ENCODE measurements at regions not wholly inside any gene's neighbourhood (a gene's known extent, or its start where the extent isn't known, plus 50 kb on each side); places are given as distances from the start of the nearest gene placed in this dataset.

DNA sequence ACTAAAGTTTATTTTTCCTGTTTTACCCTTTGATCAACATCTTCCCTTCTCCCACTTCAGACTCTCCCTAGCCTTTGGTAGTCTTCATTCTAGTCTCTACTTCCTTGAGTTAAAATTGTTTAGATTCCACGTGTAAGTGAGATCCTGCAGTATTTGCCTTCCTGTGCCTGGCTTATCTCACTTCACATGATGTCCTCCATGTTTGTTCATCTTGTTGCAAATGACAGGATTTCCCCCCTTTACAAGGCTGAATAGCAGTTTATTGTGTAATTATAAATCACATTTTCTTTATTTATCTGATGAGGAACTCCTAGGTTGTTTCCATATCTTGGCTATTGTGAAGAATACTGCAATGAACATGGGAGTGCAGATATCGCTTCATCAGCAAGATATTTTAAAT lies 461.7 kb downstream of the CHSY3 start:
- 56% methylated on average over 1 of the region's 2 CpGs for WGBS (ENCODE audit: insufficient coverage)
- ATAC-seq = no peak

DNA sequence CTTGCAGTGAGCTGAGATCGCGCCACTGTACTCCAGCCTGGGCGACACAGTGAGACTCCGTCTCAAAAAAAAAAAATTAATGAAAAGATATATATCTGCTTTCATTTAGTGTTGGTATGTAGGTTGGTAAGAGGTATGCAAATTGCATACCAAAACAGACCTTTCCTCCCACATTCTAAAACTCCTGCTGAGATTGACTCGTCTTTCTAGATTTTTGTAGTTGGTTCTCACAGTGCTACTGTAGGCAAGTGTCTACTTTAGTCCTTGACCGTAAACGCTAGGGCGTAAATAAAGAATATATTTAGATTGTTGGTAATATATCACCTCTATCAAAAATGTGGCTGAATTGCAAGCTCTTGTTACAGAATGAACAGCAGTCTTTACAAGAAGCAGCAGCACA lies 445.9 kb downstream of the CHSY3 start:
- H3K27me3 Mint-ChIP-seq (ENCODE audit: low read depth in 2 of 2) = no peaks in the 10 kb centered on the region
- intact Hi-C loops (cut with micrococcal nuclease) = no loop called here
- H3K36me3 Mint-ChIP-seq = no peaks in the 10 kb centered on the region
- H3K27me3 ChIP-seq (ENCODE audit: control insufficient read depth, insufficient read depth, low read length) = no peaks in the 10 kb centered on the region
- DNase-seq = no peak
- H3K27ac Mint-ChIP-seq = no peak overlapping the region
- ATAC-seq = no peak
- no peaks in the 10 kb centered on the region for H3K4me1 Mint-ChIP-seq
- no peaks in the 10 kb centered on the region for H3K36me3 ChIP-seq (ENCODE audit: control insufficient read depth, insufficient read depth, low read length)
- no CpG with 5 or more reads among the region's 8 CpGs for WGBS (ENCODE audit: insufficient coverage)
- TF ChIP-seq, protein P1, sequence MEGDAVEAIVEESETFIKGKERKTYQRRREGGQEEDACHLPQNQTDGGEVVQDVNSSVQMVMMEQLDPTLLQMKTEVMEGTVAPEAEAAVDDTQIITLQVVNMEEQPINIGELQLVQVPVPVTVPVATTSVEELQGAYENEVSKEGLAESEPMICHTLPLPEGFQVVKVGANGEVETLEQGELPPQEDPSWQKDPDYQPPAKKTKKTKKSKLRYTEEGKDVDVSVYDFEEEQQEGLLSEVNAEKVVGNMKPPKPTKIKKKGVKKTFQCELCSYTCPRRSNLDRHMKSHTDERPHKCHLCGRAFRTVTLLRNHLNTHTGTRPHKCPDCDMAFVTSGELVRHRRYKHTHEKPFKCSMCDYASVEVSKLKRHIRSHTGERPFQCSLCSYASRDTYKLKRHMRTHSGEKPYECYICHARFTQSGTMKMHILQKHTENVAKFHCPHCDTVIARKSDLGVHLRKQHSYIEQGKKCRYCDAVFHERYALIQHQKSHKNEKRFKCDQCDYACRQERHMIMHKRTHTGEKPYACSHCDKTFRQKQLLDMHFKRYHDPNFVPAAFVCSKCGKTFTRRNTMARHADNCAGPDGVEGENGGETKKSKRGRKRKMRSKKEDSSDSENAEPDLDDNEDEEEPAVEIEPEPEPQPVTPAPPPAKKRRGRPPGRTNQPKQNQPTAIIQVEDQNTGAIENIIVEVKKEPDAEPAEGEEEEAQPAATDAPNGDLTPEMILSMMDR (IDR thresholded peaks at IDR 0.05) = no peak
- no peak overlapping the region for H3K27ac ChIP-seq (ENCODE audit: low read length)
- no peak overlapping the region for H3K4me3 ChIP-seq (ENCODE audit: low read length)
- H3K9me3 Mint-ChIP-seq = peaks cover 2 to 4% of the 10 kb centered on the region in 2 donors
- H3K9me3 ChIP-seq (ENCODE audit: control insufficient read depth, insufficient read depth, low read length) = no peaks in the 10 kb centered on the region
- H3K4me1 ChIP-seq (ENCODE audit: control insufficient read depth, insufficient read depth, low read length) = no peaks in the 10 kb centered on the region
- H3K4me3 Mint-ChIP-seq = no peak overlapping the region

More for the DNA sequence above, 461.7 kb downstream of the CHSY3 start:
- H3K27ac Mint-ChIP-seq = no peak overlapping the region
- no peak for DNase-seq
- H3K4me1 ChIP-seq (ENCODE audit: control insufficient read depth, insufficient read depth, low read length) = no peaks in the 10 kb centered on the region
- TF ChIP-seq, protein P1 (IDR thresholded peaks at IDR 0.05) = no peak
- no peak overlapping the region for H3K4me3 ChIP-seq (ENCODE audit: low read length)
- intact Hi-C loops (cut with micrococcal nuclease) = no loop called here
- H3K4me3 Mint-ChIP-seq = no peak overlapping the region
- H3K27me3 ChIP-seq (ENCODE audit: control insufficient read depth, insufficient read depth, low read length) = no peaks in the 10 kb centered on the region
- no peaks in the 10 kb centered on the region for H3K4me1 Mint-ChIP-seq
- peaks cover 6% of the 10 kb centered on the region in 2 donors for H3K9me3 Mint-ChIP-seq
- H3K27ac ChIP-seq (ENCODE audit: low read length) = no peak overlapping the region
- no peaks in the 10 kb centered on the region for H3K36me3 ChIP-seq (ENCODE audit: control insufficient read depth, insufficient read depth, low read length)
- no peaks in the 10 kb centered on the region for H3K27me3 Mint-ChIP-seq (ENCODE audit: low read depth in 2 of 2)
- H3K9me3 ChIP-seq (ENCODE audit: control insufficient read depth, insufficient read depth, low read length) = no peaks in the 10 kb centered on the region
- H3K36me3 Mint-ChIP-seq = no peaks in the 10 kb centered on the region

DNA sequence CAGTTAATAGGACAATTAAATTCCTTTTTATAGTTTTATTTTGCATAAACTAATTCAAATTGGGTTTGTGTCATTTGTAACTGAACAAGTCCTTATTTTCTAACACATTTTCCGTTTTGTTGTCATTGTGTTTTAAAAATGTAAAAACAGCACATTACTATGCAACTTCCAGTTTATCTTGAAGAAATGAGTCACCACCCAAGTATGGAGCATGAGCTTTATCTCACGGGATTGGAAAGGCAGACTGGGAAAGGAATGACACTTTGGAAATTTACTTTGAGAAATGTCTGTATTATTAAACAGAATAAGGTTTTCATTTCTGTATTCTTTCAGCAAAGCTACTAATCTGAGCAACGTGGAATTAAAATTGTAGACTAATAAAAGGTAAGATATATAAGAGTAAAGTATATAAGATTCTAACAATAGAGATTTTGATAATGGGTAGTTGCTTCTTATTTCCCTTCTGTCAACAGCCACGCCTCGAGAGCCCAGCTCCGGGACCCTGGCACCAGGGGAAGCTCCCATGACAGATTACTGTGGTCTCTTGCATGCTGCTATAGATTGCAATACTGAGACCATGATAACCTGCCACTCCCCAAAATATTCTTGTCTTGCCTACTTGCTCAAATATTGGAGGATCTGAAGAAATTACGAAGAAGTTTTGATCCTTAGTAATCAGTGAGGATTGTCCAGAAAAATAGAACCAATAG lies 433.1 kb downstream of the CHSY3 start:
- Histone ChIP-seq H3K27me3 (ENCODE audit: control insufficient read depth, insufficient read depth, low read length) (no peaks in the 10 kb centered on the region), H3K36me3 (ENCODE audit: control insufficient read depth, insufficient read depth, low read length) (no peaks in the 10 kb centered on the region), H3K27ac (ENCODE audit: low read length) (no peak overlapping the region), H3K4me1 (ENCODE audit: control insufficient read depth, insufficient read depth, low read length) (no peaks in the 10 kb centered on the region), H3K4me3 (ENCODE audit: low read length) (no peak overlapping the region), H3K9me3 (ENCODE audit: control insufficient read depth, insufficient read depth, low read length) (no peaks in the 10 kb centered on the region)
- intact Hi-C loops (cut with micrococcal nuclease) = no loop called here
- Mint-ChIP-seq H3K4me1 (no peaks in the 10 kb centered on the region), H3K27me3 (ENCODE audit: low read depth in 2 of 2) (no peaks in the 10 kb centered on the region), H3K27ac (no peak overlapping the region), H3K9me3 (peaks cover 8 to 20% of the 10 kb centered on the region in 2 donors), H3K4me3 (no peak overlapping the region), H3K36me3 (peaks cover 8% of the 10 kb centered on the region)
- ATAC-seq (no peak), DNase-seq (no peak)
- TF ChIP-seq, protein P1 (IDR thresholded peaks at IDR 0.05) = no peak
- 87% methylated on average over 5 of the region's 7 CpGs for WGBS (ENCODE audit: insufficient coverage)

DNA sequence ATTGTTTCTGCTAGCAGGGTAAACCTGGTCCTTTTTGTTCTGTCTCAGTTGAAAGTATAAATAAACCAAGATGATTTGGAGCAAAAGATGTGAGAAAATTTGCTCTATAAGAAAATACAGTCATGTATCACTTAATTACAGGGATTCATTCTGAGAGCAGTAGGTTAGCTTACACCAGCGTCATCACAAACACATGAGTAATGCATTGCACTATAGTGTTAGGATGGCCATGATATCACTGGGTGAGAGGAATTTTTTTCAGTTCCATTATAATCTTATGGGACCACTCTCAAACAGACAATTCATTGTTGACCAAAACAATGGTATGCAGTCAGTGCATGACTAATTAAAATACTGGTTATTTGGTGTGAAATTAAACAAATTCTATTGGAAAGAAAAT lies 430.9 kb downstream of the CHSY3 start:
- H3K27ac ChIP-seq (ENCODE audit: low read length) = no peak overlapping the region
- H3K36me3 Mint-ChIP-seq = peaks cover 8% of the 10 kb centered on the region
- no peak overlapping the region for H3K4me3 ChIP-seq (ENCODE audit: low read length)
- intact Hi-C loops (cut with micrococcal nuclease) = no loop called here
- H3K9me3 Mint-ChIP-seq = peaks cover 6 to 17% of the 10 kb centered on the region in 2 donors
- 100% methylated on average over 1 of the region's 1 CpG for WGBS (ENCODE audit: insufficient coverage)
- no peak overlapping the region for H3K4me3 Mint-ChIP-seq
- no peaks in the 10 kb centered on the region for H3K27me3 ChIP-seq (ENCODE audit: control insufficient read depth, insufficient read depth, low read length)
- ATAC-seq = no peak
- DNase-seq = no peak
- H3K36me3 ChIP-seq (ENCODE audit: control insufficient read depth, insufficient read depth, low read length) = no peaks in the 10 kb centered on the region
- no peaks in the 10 kb centered on the region for H3K4me1 ChIP-seq (ENCODE audit: control insufficient read depth, insufficient read depth, low read length)
- H3K4me1 Mint-ChIP-seq = no peaks in the 10 kb centered on the region
- no peaks in the 10 kb centered on the region for H3K9me3 ChIP-seq (ENCODE audit: control insufficient read depth, insufficient read depth, low read length)
- no peaks in the 10 kb centered on the region for H3K27me3 Mint-ChIP-seq (ENCODE audit: low read depth in 2 of 2)
- TF ChIP-seq, protein P1 (IDR thresholded peaks at IDR 0.05) = no peak
- no peak overlapping the region for H3K27ac Mint-ChIP-seq

All from natural killer cell (primary cell).